SK-N-SH (cell line): ENCODE measurements at regions not wholly inside any gene's neighbourhood (a gene's known extent, or its start where the extent isn't known, plus 50 kb on each side); places are given as distances from the start of the nearest gene placed in this dataset.

Experiments
- CTCF ChIA-PET: fragments of 300-600, 350-600 bp; formaldehyde crosslinking; extraction: SDS; loops from one replicate; lab custom pipeline; 2021; lab: Yijun Ruan, JAX
- POLR2A ChIA-PET: fragments of 350-600 bp; sonication (Branson Sonifier 250); formaldehyde crosslinking; extraction: SDS; loops from one replicate; lab custom pipeline; 2020; ENCODE audit warnings: antibody characterized with exemption, inconsistent platforms; lab: Yijun Ruan, JAX
- DNase-seq: peaks from one replicate; pipeline ENCODE4 v3.0.0; 2012
- H2AFZ ChIP-seq: fragments of 200-600 bp; sonication (generic); 2 replicates; pipeline ENCODE4 v1.8.1; 2016; ENCODE audit warnings: antibody characterized with exemption, mild to moderate bottlenecking, low read depth
- H3F3A ChIP-seq: fragments of 200-600 bp; sonication (generic); replicated peaks from 2 replicates; pipeline ENCODE3; 2016; ENCODE audit warnings: antibody characterized with exemption, mild to moderate bottlenecking; ENCODE audit not compliant: insufficient read depth
- H3K27ac ChIP-seq, 2 experiments: fragments of 200-500 bp in 1 of 2; fragments of 200-600 bp in 1 of 2; sonication (Bioruptor generic) in 1 of 2; sonication (generic), shearing (Covaris generic) in 1 of 2; 2 replicates each; pipeline versions ENCODE4 v1.5.1 to v1.6.1; 2014 to 2016; ENCODE audit warnings: low read depth in 2 of 2, inconsistent platforms in 1 of 2, low read length in 1 of 2, mild to moderate bottlenecking in 1 of 2, mixed read lengths in 1 of 2
- H3K27me3 ChIP-seq: fragments of 200-600 bp; sonication (generic), shearing (Covaris generic); 2 replicates; pipeline ENCODE4 v1.6.1; 2016; ENCODE audit warnings: mixed run types; ENCODE audit not compliant: insufficient read depth
- H3K36me3 ChIP-seq, 2 experiments: fragments of 200-500 bp in 1 of 2; fragments of 200-600 bp in 1 of 2; sonication (Bioruptor generic) in 1 of 2; sonication (generic) in 1 of 2; replicated peaks in 1 of 2; 2 replicates each; pipeline versions ENCODE3 to v1.5.1; 2014 to 2016; ENCODE audit warnings: low read length in 1 of 2, mild to moderate bottlenecking in 1 of 2; ENCODE audit not compliant: insufficient read depth in 2 of 2, control insufficient read depth in 1 of 2
- H3K4me1 ChIP-seq, 2 experiments: fragments of 200-500 bp in 1 of 2; fragments of 200-600 bp in 1 of 2; sonication (Bioruptor generic) in 1 of 2; sonication (generic), shearing (Covaris generic) in 1 of 2; 2 replicates each; pipeline versions ENCODE4 v1.5.1 to v1.6.1; 2014 to 2016; ENCODE audit warnings: low read depth in 1 of 2, low read length in 1 of 2, mixed run types in 1 of 2; ENCODE audit not compliant: insufficient read depth in 2 of 2, control insufficient read depth in 1 of 2
- H3K4me2 ChIP-seq: fragments of 200-600 bp; sonication (generic), shearing (Covaris generic); 2 replicates; pipeline ENCODE4 v1.6.1; 2017; ENCODE audit warnings: mixed run types
- H3K4me3 ChIP-seq, 2 experiments: fragments of 200-500 bp in 1 of 2; fragments of 200-600 bp in 1 of 2; sonication (Bioruptor generic) in 1 of 2; sonication (generic), shearing (Covaris generic) in 1 of 2; 2 replicates each; pipeline versions ENCODE4 v1.5.1 to v1.8.1; 2014 to 2016; ENCODE audit warnings: low read depth in 2 of 2, inconsistent platforms in 1 of 2, low read length in 1 of 2, mild to moderate bottlenecking in 1 of 2, mixed read lengths in 1 of 2, moderate library complexity in 1 of 2
- H3K79me2 ChIP-seq: fragments of 200-600 bp; sonication (generic); 2 replicates; pipeline ENCODE4 v1.8.1; 2017; ENCODE audit warnings: mild to moderate bottlenecking; ENCODE audit not compliant: insufficient read depth
- H3K9ac ChIP-seq: fragments of 200-600 bp; sonication (generic); 2 replicates; pipeline ENCODE4 v1.6.1; 2017; ENCODE audit warnings: mixed run types
- H3K9me2 ChIP-seq: fragments of 200-600 bp; sonication (generic); 2 replicates; pipeline ENCODE4 v1.6.1; 2017; ENCODE audit warnings: mixed run types
- H3K9me3 ChIP-seq: fragments of 200-600 bp; sonication (generic); 2 replicates; pipeline ENCODE4 v1.6.1; 2017; ENCODE audit warnings: mixed run types, mild to moderate bottlenecking, moderate library complexity
- H4K20me1 ChIP-seq: fragments of 200-600 bp; sonication (generic); 2 replicates; pipeline ENCODE4 v1.6.1; 2017; ENCODE audit warnings: mild to moderate bottlenecking, mixed run types; ENCODE audit not compliant: insufficient read depth
- ELF1 ChIP-seq: IDR thresholded peaks from 2 replicates; pipeline ENCODE4 v1.4.0; 2012
- EP300 ChIP-seq, 2 experiments: IDR thresholded peaks; 2 replicates each; pipeline versions ENCODE4 v1.4.0 to v1.6.1; 2012; ENCODE audit warnings: borderline replicate concordance in 1 of 2, low read depth in 1 of 2, low read length in 1 of 2
- FOSL2 ChIP-seq: IDR thresholded peaks from 2 replicates; pipeline ENCODE4 v1.4.0; 2012; ENCODE audit warnings: low read depth, mild to moderate bottlenecking, moderate library complexity, borderline replicate concordance
- FOXJ3 ChIP-seq: sonication (generic); formaldehyde crosslinking; IDR thresholded peaks from 2 replicates; pipeline ENCODE4 v1.5.1; 2020; ENCODE audit warnings: mild to moderate bottlenecking, missing genetic modification reagents
- GABPA ChIP-seq: IDR thresholded peaks from 2 replicates; pipeline ENCODE4 v1.4.0; 2012; ENCODE audit warnings: low read depth, mild to moderate bottlenecking
- GATA2 ChIP-seq: sonication (generic); formaldehyde crosslinking; IDR thresholded peaks from 2 replicates; pipeline ENCODE4 v1.5.0; 2020; ENCODE audit warnings: mild to moderate bottlenecking, missing genetic modification reagents
- IRF3 ChIP-seq: fragments of 150-350 bp; IDR thresholded peaks from 2 replicates; pipeline ENCODE4 v1.6.1; 2016; ENCODE audit warnings: mild to moderate bottlenecking, low read depth, low read length
- MAX ChIP-seq: IDR thresholded peaks from 2 replicates; pipeline ENCODE4 v1.4.0; 2012; ENCODE audit warnings: low read depth
- MEF2A ChIP-seq: IDR thresholded peaks from 2 replicates; pipeline ENCODE4 v1.4.0; 2012; ENCODE audit warnings: low read depth, borderline replicate concordance
- NFIC ChIP-seq: IDR thresholded peaks from 2 replicates; pipeline ENCODE4 v1.4.0; 2012; ENCODE audit warnings: borderline replicate concordance
- NRF1 ChIP-seq: IDR thresholded peaks from 2 replicates; pipeline ENCODE4 v1.6.1; 2012; ENCODE audit warnings: low read depth, mild to moderate bottlenecking, low read length
- REST ChIP-seq: IDR thresholded peaks from 2 replicates; pipeline ENCODE4 v1.6.1; 2012; ENCODE audit warnings: mild to moderate bottlenecking, low read depth, low read length, moderate library complexity
- RXRA ChIP-seq: IDR thresholded peaks from 2 replicates; pipeline ENCODE4 v1.4.0; 2012; ENCODE audit warnings: low read depth, mild to moderate bottlenecking, borderline replicate concordance
- SIN3A ChIP-seq: IDR thresholded peaks from 2 replicates; pipeline ENCODE4 v1.6.1; 2012; ENCODE audit warnings: low read depth, mild to moderate bottlenecking, low read length, moderate library complexity, borderline replicate concordance
- TAF1 ChIP-seq: IDR thresholded peaks from 2 replicates; pipeline ENCODE4 v1.6.1; 2012; ENCODE audit warnings: low read depth, mild to moderate bottlenecking, low read length, moderate library complexity, borderline replicate concordance
- TEAD4 ChIP-seq: IDR thresholded peaks from 2 replicates; pipeline ENCODE4 v1.4.0; 2012; ENCODE audit warnings: mild to moderate bottlenecking, borderline replicate concordance; ENCODE audit not compliant: insufficient read depth
- USF1 ChIP-seq: IDR thresholded peaks from 2 replicates; pipeline ENCODE4 v1.4.0; 2012; ENCODE audit warnings: low read depth, borderline replicate concordance
- USF2 ChIP-seq: fragments of 150-350 bp; IDR thresholded peaks from 2 replicates; pipeline ENCODE4 v1.6.1; 2017; ENCODE audit warnings: antibody characterized with exemption, low read length, low read depth, borderline replicate concordance
- YY1 ChIP-seq: IDR thresholded peaks from 2 replicates; pipeline ENCODE4 v1.4.0; 2012; ENCODE audit warnings: low read depth, mild to moderate bottlenecking
- ZBTB33 ChIP-seq: IDR thresholded peaks from 2 replicates; pipeline ENCODE4 v1.4.0; 2012; ENCODE audit warnings: low read depth, borderline replicate concordance
- WGBS: methylation state at CpG from one replicate; pipeline ENCODE4 v1.1.6; 2017; ENCODE audit warnings: low lambda C conversion rate; 5-methylcytosine and 5-hydroxymethylcytosine counted together

GRCh38 chr10:55485827-55486226 lies 684.8 kb upstream of the PCDH15 start:
- Histone ChIP-seq H3K79me2 (no peaks in the 10 kb centered on the region), H3K4me3 (no peak overlapping the region), H3K27ac (no peak overlapping the region), H3K9me2 (no peaks in the 10 kb centered on the region), H2AFZ (no peak overlapping the region), H3K4me1 (no peaks in the 10 kb centered on the region), H4K20me1 (no peaks in the 10 kb centered on the region), H3K36me3 (no peaks in the 10 kb centered on the region), H3K27me3 (no peaks in the 10 kb centered on the region), H3K9ac (no peak overlapping the region), H3F3A (no peaks in the 10 kb centered on the region), H3K9me3 (no peaks in the 10 kb centered on the region), H3K4me2 (no peak overlapping the region)
- ChIA-PET POLR2A (no interaction called here), CTCF (no interaction called here)
- DNase-seq = no peak
- TF ChIP-seq TEAD4 (no peak), MEF2A (no peak), FOSL2 (no peak), GABPA (no peak), YY1 (no peak), USF1 (no peak), REST (no peak), SIN3A (no peak), MAX (no peak), ZBTB33 (no peak), IRF3 (no peak), NFIC (no peak), TAF1 (no peak), FOXJ3 (CRISPR knock-in tag) (no peak), USF2 (no peak), GATA2 (no peak), RXRA (no peak), NRF1 (no peak), ELF1 (no peak), EP300 (IDR thresholded peaks at IDR 0.05; ENCODE audit: borderline replicate concordance in 1 of 2, low read depth in 1 of 2, low read length in 1 of 2) (no peak)
- WGBS = 47% methylated on average over 4 of the region's 4 CpGs
